IMR-90 (cell line): ENCODE measurements at regions not wholly inside any gene's neighbourhood (a gene's known extent, or its start where the extent isn't known, plus 50 kb on each side); places are given as distances from the start of the nearest gene placed in this dataset.

Source experiments
- BHLHE40 ChIP-seq: fragments of 150-350 bp; IDR thresholded peaks from 2 replicates; pipeline ENCODE4 v1.6.1; 2016; ENCODE audit warnings: mild to moderate bottlenecking, low read depth, low read length
- CTCF ChIP-seq: conservative IDR thresholded peaks from 2 replicates; pipeline ENCODE4 v1.5.1; 2012; ENCODE audit warnings: mild to moderate bottlenecking, low read depth, low read length, improper control_type of control experiment
- ELK1 ChIP-seq: fragments of 150-350 bp; IDR thresholded peaks from 2 replicates; pipeline ENCODE4 v1.6.1; 2016; ENCODE audit warnings: low read depth, mild to moderate bottlenecking, low read length, moderate library complexity, borderline replicate concordance
- POLR2A ChIP-seq: IDR thresholded peaks from 2 replicates; pipeline ENCODE4 v1.6.1; 2012; ENCODE audit warnings: mild to moderate bottlenecking, low read depth, low read length
- RAD21 ChIP-seq: IDR thresholded peaks from 2 replicates; pipeline ENCODE4 v1.6.1; 2012; ENCODE audit warnings: low read length, improper control_type of control experiment
- RFX5 ChIP-seq: IDR thresholded peaks from 2 replicates; pipeline ENCODE4 v1.8.0; 2012; ENCODE audit warnings: low read depth, mild to moderate bottlenecking, low read length, moderate library complexity
- SMC3 ChIP-seq: fragments of 150-350 bp; IDR thresholded peaks from 2 replicates; pipeline ENCODE4 v1.6.1; 2016; ENCODE audit warnings: low read depth, mild to moderate bottlenecking, antibody characterized with exemption, low read length, moderate library complexity
- USF2 ChIP-seq: fragments of 150-350 bp; IDR thresholded peaks from 2 replicates; pipeline ENCODE4 v1.6.1; 2017; ENCODE audit warnings: mild to moderate bottlenecking, antibody characterized with exemption, low read length, low read depth

- TF ChIP-seq CTCF (no peak), SMC3 (no peak), POLR2A (no peak), RAD21 (no peak), USF2 (no peak), BHLHE40 (no peak), RFX5 (no peak), ELK1 (no peak)
Measured at GRCh38 chr9:3027210-3027609, 183.3 kb upstream of the PUM3 start.
